ENCODE measurements at regions not wholly inside any gene's neighbourhood (a gene's known extent, or its start where the extent isn't known, plus 50 kb on each side); places are given as distances from the start of the nearest gene placed in this dataset.

DNA sequence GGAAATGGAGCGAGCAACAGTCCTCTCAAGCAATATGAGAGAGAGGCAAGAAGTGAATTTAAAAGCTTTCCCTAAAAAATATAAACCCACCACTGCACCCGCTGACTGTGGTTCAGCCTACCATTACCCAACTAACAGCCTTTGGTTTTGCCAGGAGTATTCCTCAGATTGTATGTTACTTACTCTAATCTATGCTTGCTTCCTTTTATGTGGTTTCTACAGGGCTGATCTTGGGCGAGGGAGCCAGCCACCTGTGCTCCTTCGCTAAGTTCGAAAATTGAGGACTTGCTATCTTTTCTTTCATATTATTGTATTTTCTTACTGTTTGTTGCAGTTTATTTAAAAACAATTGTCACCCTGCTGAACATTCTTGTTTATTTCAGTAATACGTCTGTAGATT lies 101.1 kb downstream of the DDX53 start:
- DNase-seq = no peak
- no peak overlapping the region for H3K4me3 ChIP-seq
- no peaks in the 10 kb centered on the region for H3K27me3 ChIP-seq
- no peaks in the 10 kb centered on the region for H3K4me1 ChIP-seq
- H3K27ac ChIP-seq = no peak overlapping the region
- intact Hi-C loops (cut with DNase I; ENCODE audit: low total_unique reads) = no loop called here
- 71 to 95% methylated on average over 4 to 6 of the region's 6 CpGs for WGBS, 2 donors
- H3K36me3 ChIP-seq (ENCODE audit: low read depth, missing control alignments) = no peaks in the 10 kb centered on the region
- TF ChIP-seq, protein P1, sequence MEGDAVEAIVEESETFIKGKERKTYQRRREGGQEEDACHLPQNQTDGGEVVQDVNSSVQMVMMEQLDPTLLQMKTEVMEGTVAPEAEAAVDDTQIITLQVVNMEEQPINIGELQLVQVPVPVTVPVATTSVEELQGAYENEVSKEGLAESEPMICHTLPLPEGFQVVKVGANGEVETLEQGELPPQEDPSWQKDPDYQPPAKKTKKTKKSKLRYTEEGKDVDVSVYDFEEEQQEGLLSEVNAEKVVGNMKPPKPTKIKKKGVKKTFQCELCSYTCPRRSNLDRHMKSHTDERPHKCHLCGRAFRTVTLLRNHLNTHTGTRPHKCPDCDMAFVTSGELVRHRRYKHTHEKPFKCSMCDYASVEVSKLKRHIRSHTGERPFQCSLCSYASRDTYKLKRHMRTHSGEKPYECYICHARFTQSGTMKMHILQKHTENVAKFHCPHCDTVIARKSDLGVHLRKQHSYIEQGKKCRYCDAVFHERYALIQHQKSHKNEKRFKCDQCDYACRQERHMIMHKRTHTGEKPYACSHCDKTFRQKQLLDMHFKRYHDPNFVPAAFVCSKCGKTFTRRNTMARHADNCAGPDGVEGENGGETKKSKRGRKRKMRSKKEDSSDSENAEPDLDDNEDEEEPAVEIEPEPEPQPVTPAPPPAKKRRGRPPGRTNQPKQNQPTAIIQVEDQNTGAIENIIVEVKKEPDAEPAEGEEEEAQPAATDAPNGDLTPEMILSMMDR (IDR thresholded peaks at IDR 0.05) = no peak
- H3K9me3 ChIP-seq = no peaks in the 10 kb centered on the region

DNA sequence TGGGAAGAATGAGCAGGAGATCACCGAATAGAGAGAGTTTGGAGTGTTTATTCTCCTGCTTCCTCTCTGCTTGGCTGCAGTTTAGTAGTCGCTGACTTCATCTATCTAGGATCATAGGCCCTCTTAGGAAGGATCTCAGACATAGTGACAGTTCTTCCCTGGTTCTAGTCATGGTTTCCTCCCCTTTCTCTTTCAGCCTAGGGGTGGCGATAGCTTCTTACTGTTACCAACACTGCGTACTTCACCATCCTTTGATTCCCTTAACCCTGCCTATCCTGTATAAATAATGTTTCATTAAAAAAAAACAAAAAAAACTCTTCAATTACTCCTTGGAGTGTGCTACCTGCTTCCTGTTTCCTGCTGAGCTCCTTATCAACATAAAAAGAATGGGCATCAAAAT lies 103.8 kb downstream of the DDX53 start:
- DNase-seq = no peak
- 86 to 93% methylated on average over 3 to 4 of the region's 4 CpGs for whole genome bisulfite sequencing, 2 donors
- no peak overlapping the region for H3K27ac ChIP-seq
- H3K27me3 ChIP-seq = no peaks in the 10 kb centered on the region
- no peaks in the 10 kb centered on the region for H3K36me3 ChIP-seq (ENCODE audit: low read depth, missing control alignments)
- intact Hi-C loops (cut with DNase I; ENCODE audit: low total_unique reads) = no loop called here
- H3K4me3 ChIP-seq = no peak overlapping the region
- H3K4me1 ChIP-seq = no peaks in the 10 kb centered on the region
- TF ChIP-seq, protein P1 (IDR thresholded peaks at IDR 0.05) = no peak
- no peak for TF ChIP-seq POLR2A (IDR thresholded peaks at IDR 0.05)
- no peaks in the 10 kb centered on the region for H3K9me3 ChIP-seq

GRCh38 chrX:23114241-23114640 lies 114.5 kb downstream of the DDX53 start:
- TF ChIP-seq, protein P1 (IDR thresholded peaks at IDR 0.05) = no peak
- TF ChIP-seq POLR2A (IDR thresholded peaks at IDR 0.05) = no peak
- no peaks in the 10 kb centered on the region for H3K9me3 ChIP-seq
- H3K4me3 ChIP-seq = no peak overlapping the region
- no peak for DNase-seq
- intact Hi-C loops (cut with DNase I; ENCODE audit: low total_unique reads) = no loop called here
- H3K4me1 ChIP-seq = no peaks in the 10 kb centered on the region
- H3K36me3 ChIP-seq (ENCODE audit: low read depth, missing control alignments) = no peaks in the 10 kb centered on the region
- H3K27me3 ChIP-seq = no peaks in the 10 kb centered on the region
- 49 to 70% methylated on average over 9 to 11 of the region's 11 CpGs for WGBS, 2 donors
- H3K27ac ChIP-seq = no peak overlapping the region

- no peaks in the 10 kb centered on the region for H3K36me3 ChIP-seq (ENCODE audit: low read depth, missing control alignments)
- TF ChIP-seq, protein P1 (IDR thresholded peaks at IDR 0.05) = no peak
- no peak for TF ChIP-seq POLR2A (IDR thresholded peaks at IDR 0.05)
- no peaks in the 10 kb centered on the region for H3K4me1 ChIP-seq
- intact Hi-C loops (cut with DNase I; ENCODE audit: low total_unique reads) = no loop called here
- no peak overlapping the region for H3K27ac ChIP-seq
- H3K4me3 ChIP-seq = no peak overlapping the region
- 58 to 95% methylated on average over 1 of the region's 1 CpG for WGBS, 2 donors
- DNase-seq = no peak
- H3K27me3 ChIP-seq = no peaks in the 10 kb centered on the region
- H3K9me3 ChIP-seq = no peaks in the 10 kb centered on the region
Observed at GRCh38 chrX:23115651-23116050, 115.9 kb downstream of the DDX53 start.

- intact Hi-C loops (cut with DNase I; ENCODE audit: low total_unique reads) = no loop called here
- H3K4me3 ChIP-seq = no peak overlapping the region
- no peaks in the 10 kb centered on the region for H3K36me3 ChIP-seq (ENCODE audit: low read depth, missing control alignments)
- no peaks in the 10 kb centered on the region for H3K27me3 ChIP-seq
- WGBS, 2 donors = 65 to 77% methylated on average over 2 of the region's 2 CpGs
- H3K9me3 ChIP-seq = no peaks in the 10 kb centered on the region
- no peak overlapping the region for H3K27ac ChIP-seq
- DNase-seq = no peak
- TF ChIP-seq POLR2A (IDR thresholded peaks at IDR 0.05) = no peak
- TF ChIP-seq, protein P1 (IDR thresholded peaks at IDR 0.05) = no peak
- no peaks in the 10 kb centered on the region for H3K4me1 ChIP-seq
Observed at GRCh38 chrX:23118163-23118562, 118.4 kb downstream of the DDX53 start.
